ENCODE measurements at regions not wholly inside any gene's neighbourhood (a gene's known extent, or its start where the extent isn't known, plus 50 kb on each side); places are given as distances from the start of the nearest gene placed in this dataset.

- intact Hi-C loops (cut with DNase I) = no loop called here
- no peak overlapping the region for H3K27ac ChIP-seq
- no peaks in the 10 kb centered on the region for H3K36me3 ChIP-seq
- no peak for DNase-seq (ENCODE audit: extremely low spot score in 2 of 2)
- TF ChIP-seq POLR2A (IDR thresholded peaks at IDR 0.05) = no peak
- TF ChIP-seq CTCF (IDR thresholded peaks at IDR 0.05) = no peak
- TF ChIP-seq POLR2AphosphoS5 (IDR thresholded peaks at IDR 0.05; ENCODE audit: insufficient read depth in 1 of 2, low read depth in 1 of 2) = no peak
- no peak overlapping the region for H3K4me3 ChIP-seq
- H3K4me1 ChIP-seq = no peaks in the 10 kb centered on the region
- no peaks in the 10 kb centered on the region for H3K9me3 ChIP-seq
- H3K27me3 ChIP-seq = no peaks in the 10 kb centered on the region
These were observed 205.3 kb upstream of the CCDC150 start for GRCh38 chr2:196434217-196434616.

GRCh38 chr2:196435189-196435588, 204.3 kb upstream of the CCDC150 start:
- Histone ChIP-seq H3K4me1 (no peaks in the 10 kb centered on the region), H3K4me3 (no peak overlapping the region), H3K27me3 (no peaks in the 10 kb centered on the region), H3K9me3 (no peaks in the 10 kb centered on the region), H3K36me3 (no peaks in the 10 kb centered on the region), H3K27ac (no peak overlapping the region)
- TF ChIP-seq POLR2A (IDR thresholded peaks at IDR 0.05) (no peak), CTCF (IDR thresholded peaks at IDR 0.05) (no peak), POLR2AphosphoS5 (IDR thresholded peaks at IDR 0.05; ENCODE audit: insufficient read depth in 1 of 2, low read depth in 1 of 2) (no peak)
- DNase-seq (ENCODE audit: extremely low spot score in 2 of 2) = no peak
- intact Hi-C loops (cut with DNase I) = no loop called here

- no peak for TF ChIP-seq POLR2AphosphoS5 (IDR thresholded peaks at IDR 0.05; ENCODE audit: insufficient read depth in 1 of 2, low read depth in 1 of 2)
- TF ChIP-seq POLR2A (IDR thresholded peaks at IDR 0.05) = no peak
- no peak for TF ChIP-seq CTCF (IDR thresholded peaks at IDR 0.05)
- Histone ChIP-seq H3K27me3 (no peaks in the 10 kb centered on the region), H3K27ac (no peak overlapping the region), H3K36me3 (no peaks in the 10 kb centered on the region), H3K4me1 (no peaks in the 10 kb centered on the region), H3K9me3 (no peaks in the 10 kb centered on the region), H3K4me3 (no peak overlapping the region)
- intact Hi-C loops (cut with DNase I) = no loop called here
- no peak for DNase-seq (ENCODE audit: extremely low spot score in 2 of 2)
These were observed 201.9 kb upstream of the CCDC150 start for GRCh38 chr2:196437626-196438025.

GRCh38 chr2:196439760-196440159, 199.8 kb upstream of the CCDC150 start:
- no peaks in the 10 kb centered on the region for H3K9me3 ChIP-seq
- intact Hi-C loops (cut with DNase I) = no loop called here
- no peak overlapping the region for H3K27ac ChIP-seq
- TF ChIP-seq POLR2A (IDR thresholded peaks at IDR 0.05) (no peak), POLR2AphosphoS5 (IDR thresholded peaks at IDR 0.05; ENCODE audit: insufficient read depth in 1 of 2, low read depth in 1 of 2) (no peak), CTCF (IDR thresholded peaks at IDR 0.05) (no peak)
- no peaks in the 10 kb centered on the region for H3K27me3 ChIP-seq
- no peaks in the 10 kb centered on the region for H3K4me1 ChIP-seq
- no peak overlapping the region for H3K4me3 ChIP-seq
- no peak for DNase-seq (ENCODE audit: extremely low spot score in 2 of 2)
- no peaks in the 10 kb centered on the region for H3K36me3 ChIP-seq

- TF ChIP-seq CTCF (IDR thresholded peaks at IDR 0.05) = no peak
- no peak for TF ChIP-seq POLR2A (IDR thresholded peaks at IDR 0.05)
- no peak for TF ChIP-seq POLR2AphosphoS5 (IDR thresholded peaks at IDR 0.05; ENCODE audit: insufficient read depth in 1 of 2, low read depth in 1 of 2)
- intact Hi-C loops (cut with DNase I) = no loop called here
These were observed 199.1 kb upstream of the CCDC150 start for GRCh38 chr2:196440413-196440812.

More at GRCh38 chr2:196440413-196440812, 199.1 kb upstream of the CCDC150 start:
- no peak overlapping the region for H3K4me3 ChIP-seq
- no peaks in the 10 kb centered on the region for H3K4me1 ChIP-seq
- H3K9me3 ChIP-seq = no peaks in the 10 kb centered on the region
- no peaks in the 10 kb centered on the region for H3K36me3 ChIP-seq
- no peak for DNase-seq (ENCODE audit: extremely low spot score in 2 of 2)
- no peaks in the 10 kb centered on the region for H3K27me3 ChIP-seq
- H3K27ac ChIP-seq = no peak overlapping the region

Data from vagina (tissue), 2 donors.